Skin of body (tissue), 1 donor: ENCODE measurements at regions not wholly inside any gene's neighbourhood (a gene's known extent, or its start where the extent isn't known, plus 50 kb on each side); places are given as distances from the start of the nearest gene placed in this dataset.
"Not testable (repeated sequence)": the region's sequence is repeated elsewhere in the genome, so short reads cannot be mapped to it uniquely, and the experiment has no call there.

Experiments used
- DNase-seq: peaks from one replicate; lab custom pipeline; 2025; lab: John Stamatoyannopoulos, UW

- DNase-seq = peak; percentile 86
Observed at GRCh38 chr5:97919719-97920118, 736.7 kb upstream of the RIOK2 start.

GRCh38 chr5:97922776-97923175 is 739.7 kb upstream of the RIOK2 start:
- no peak for DNase-seq

DNA sequence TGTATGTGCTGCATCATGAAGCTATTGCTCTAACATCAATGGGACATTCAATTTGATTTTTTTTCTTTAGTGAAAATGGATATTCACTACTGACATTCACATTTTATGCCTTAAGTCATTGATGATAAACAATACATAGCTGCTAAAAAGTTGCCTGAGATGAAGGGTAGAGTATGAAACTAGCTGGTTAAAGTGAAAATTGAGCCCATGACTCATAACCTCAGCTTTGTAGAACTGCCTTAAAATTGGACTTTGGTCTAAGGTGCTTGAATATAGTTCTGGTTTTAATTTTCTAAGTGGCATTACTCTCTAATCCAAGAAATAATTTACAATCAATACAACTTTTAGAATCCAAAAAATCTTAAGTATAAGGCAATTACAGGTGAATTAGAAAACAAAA is 740.4 kb upstream of the RIOK2 start:
- no peak for DNase-seq

DNA sequence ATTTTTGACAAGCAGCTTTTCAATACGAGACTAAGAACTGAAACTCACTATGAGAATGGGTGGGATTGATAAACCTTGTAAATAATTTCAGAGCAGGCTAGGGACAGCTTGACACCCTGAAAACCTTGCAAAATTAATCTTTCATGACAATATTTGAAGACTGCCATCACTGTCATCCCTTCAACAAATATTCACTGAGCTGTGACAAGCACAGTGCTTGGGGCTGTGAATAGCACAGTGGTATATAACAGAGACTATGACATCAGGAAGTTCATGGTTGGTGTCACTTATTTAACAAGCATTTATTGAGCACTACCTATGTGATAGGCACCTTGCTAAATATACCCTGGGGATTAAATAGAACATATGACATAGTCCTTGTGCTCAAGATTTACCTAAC is 741.0 kb upstream of the RIOK2 start:
- DNase-seq = no peak

DNA sequence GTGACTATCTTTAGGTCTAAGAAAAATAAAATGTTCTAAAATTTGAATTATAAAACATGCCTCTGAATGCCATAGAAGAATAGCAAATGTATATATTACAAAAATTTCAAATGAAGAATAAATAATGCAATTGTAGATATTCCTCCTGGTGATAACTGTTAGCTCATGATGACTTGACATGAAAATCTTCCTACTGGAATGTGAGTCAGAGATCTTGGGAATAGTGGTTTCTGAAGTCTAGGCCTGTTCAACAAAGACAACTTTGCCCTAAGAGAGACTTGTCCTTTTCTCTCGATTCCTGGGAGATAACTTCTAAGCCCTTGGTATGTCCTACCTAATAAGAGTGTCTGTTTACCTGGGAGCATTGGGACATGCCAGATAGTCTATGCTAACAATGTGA is 746.3 kb upstream of the RIOK2 start:
- DNase-seq = no peak

GRCh38 chr5:97931829-97932228 is 748.8 kb upstream of the RIOK2 start:
- DNase-seq = no peak

DNA sequence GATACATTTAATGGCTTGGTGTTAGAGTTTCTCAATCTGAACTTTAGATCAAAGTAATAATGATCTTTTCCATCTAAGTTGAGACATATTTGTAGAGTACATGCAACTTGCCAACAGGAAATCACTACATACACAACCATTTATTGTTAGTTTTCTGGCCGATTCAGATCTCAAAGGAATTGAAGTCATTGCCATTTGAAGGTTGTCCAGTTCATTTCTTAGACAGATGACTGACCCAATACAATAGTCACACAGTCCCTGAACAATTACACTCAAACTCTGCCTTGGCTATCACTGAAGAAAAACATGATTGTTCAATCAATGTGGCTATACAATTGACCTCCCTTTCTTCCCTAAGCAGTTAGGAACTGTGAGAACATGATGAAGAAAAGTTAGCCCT is 753.2 kb upstream of the RIOK2 start:
- DNase-seq = peak; percentile 35

DNA sequence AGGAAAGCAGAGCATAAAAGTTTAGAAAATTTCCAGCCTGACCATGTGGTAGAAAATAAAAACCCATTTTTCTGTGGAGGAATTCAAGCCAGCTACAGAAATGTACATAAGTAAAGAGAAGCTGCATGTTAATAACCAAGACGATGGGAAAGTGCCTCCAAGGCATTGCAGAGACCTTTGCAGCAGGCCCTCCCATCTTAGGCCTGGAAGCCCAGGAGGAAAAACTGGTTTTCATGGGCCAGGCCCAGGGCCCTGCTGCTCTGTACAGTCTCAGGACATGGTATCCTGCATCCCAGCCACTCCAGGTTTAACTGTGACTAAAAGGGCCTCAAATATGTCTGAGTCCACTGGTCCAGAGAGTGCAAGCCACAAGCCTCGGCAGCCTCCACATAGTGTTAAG is 754.8 kb upstream of the RIOK2 start:
- DNase-seq = no peak

DNA sequence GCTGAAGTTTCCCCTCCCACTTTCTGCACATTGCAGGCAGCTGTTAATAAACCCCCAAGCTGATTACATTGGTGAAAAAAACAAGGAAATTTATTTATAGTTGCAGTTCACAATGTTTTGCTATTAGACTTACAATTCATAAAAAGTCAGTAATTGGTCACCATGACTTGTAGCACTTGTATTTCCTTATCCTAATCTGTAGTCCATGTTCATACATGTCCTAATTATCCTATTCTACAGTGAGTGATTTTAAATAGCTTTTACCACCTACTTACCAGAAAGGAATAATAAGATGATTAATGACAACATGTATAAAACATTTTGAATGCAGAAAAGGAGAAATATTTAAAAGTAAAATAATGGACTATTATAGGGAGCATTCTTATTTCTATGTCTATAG is 760.0 kb upstream of the RIOK2 start:
- DNase-seq = no peak

- DNase-seq = no peak
Observed at GRCh38 chr5:97951139-97951538, 768.1 kb upstream of the RIOK2 start.

- no peak for DNase-seq
Observed at GRCh38 chr5:97955450-97955849, 772.4 kb upstream of the RIOK2 start.

DNA sequence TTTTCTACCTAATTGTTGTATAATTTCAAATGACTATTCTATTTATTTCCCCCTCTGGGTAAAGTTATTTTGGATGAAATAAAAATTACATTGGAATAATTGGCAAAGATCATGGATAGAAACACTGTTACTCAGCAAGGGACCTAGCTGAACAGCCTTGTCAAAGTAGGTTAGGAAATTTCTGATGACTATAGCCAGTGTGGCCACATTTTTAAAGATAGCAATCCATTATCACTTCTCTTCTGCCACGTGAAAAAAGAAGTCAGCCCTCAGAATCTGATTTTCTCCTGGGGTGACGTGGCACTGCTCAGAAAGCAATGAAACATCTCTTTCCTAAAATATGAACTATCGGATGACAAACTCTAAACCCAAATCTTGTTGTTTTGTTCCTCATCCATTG is 784.2 kb upstream of the RIOK2 start:
- DNase-seq = no peak

DNA sequence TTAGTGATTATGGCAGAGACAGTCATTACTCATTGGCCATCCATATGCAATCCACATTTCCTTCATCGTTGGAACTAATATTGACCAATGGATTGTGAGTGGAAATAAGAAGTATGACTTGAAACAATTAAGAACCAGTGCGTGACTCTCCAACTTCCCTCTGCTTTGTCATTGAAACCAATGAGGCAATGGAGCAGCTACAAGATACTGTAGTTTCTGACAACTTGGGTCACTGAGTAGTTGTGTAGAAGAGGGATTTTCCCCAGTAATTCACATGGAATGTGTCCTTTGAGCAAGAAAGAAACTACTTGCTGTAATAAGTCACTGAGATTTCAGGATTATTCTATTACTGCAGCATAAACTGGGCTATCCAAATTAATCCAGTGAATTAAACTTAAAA is 785.3 kb upstream of the RIOK2 start:
- DNase-seq = no peak

GRCh38 chr5:97979740-97980139 is 793.7 kb upstream of the RGMB start:
- peak; percentile 50 for DNase-seq

DNA sequence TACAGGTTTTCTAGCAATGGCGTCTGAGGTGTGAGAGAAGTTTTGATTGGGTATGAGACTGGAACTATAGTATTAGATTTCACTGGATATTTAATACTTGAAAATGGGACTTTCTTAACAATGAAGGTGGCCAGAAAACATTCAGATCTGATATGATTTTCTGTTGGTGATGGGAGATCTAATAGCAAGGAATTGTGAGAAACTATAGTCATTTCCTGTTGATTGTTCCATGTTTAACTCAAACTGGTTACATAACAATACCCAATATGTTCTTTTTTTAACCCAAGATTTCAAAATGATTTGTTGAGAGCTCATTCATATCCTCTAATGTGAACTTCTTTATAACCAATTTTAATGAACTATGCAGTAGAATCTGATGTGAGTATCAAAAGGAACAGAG is 793.2 kb upstream of the RGMB start:
- no peak for DNase-seq

- DNase-seq = no peak
Observed at GRCh38 chr5:97986069-97986468, 787.4 kb upstream of the RGMB start.

DNA sequence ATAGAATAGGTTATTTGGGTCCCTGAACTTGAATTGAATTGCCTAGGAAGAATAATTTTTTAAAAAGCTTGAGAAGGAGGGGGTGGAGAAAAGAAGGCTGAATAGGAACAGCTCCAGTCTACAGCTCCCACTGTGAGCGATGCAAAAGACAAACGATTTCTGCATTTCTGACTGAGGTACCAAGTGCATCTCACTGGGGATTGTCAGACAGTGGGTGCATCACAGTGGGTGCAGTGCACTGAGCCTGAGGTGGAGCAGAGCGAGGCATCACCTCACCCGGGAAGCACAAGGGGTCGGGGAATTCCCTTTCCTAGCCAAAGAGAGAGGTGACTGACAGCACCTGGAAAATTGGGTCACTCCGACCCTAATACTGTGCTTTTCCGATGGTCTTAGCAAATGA is 782.2 kb upstream of the RGMB start:
- DNase-seq = no peak

DNA sequence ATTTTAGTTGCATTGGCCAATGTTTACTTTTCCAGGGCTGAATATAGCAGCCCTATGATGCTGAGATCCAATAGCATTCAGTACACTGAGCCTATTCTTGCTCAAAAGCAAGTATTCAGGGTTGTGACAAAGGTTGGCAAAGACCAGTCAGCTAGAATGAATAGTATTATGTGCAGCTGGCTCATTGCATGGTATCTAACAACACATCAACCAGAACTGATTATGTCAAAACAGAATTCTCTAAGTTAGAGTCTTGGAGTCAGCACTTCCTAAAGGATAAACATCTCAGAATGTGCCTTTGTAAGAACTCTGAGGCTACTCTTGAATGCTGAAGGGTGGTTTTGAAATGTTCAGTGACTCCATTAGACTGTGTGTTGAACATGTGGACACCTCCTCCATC is 774.5 kb upstream of the RGMB start:
- peak; percentile 9 for DNase-seq

GRCh38 chr5:98004463-98004862 is 769.0 kb upstream of the RGMB start:
- DNase-seq = no peak

- no peak for DNase-seq
Observed at GRCh38 chr5:98016771-98017170, 756.7 kb upstream of the RGMB start.

DNA sequence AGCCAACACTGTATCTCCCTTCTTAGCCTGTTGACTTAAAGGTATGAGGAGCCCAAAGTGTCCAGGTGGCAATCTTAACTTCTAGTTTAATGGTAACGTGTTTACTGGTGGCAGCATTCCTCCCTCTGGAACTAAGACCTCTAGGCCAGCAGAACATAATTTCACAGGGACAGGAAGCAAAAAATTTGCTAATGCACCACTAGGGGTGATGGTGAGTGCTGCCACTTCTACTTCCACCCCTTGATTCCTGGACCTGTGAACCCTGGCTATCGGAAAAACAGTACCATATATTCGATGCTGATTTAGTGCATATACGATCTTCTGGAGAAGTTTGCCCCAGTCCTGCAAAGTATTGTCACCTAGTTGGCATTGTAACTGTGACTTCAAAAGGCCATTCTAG is 743.2 kb upstream of the RGMB start:
- DNase-seq = not testable (repeated sequence)

DNA sequence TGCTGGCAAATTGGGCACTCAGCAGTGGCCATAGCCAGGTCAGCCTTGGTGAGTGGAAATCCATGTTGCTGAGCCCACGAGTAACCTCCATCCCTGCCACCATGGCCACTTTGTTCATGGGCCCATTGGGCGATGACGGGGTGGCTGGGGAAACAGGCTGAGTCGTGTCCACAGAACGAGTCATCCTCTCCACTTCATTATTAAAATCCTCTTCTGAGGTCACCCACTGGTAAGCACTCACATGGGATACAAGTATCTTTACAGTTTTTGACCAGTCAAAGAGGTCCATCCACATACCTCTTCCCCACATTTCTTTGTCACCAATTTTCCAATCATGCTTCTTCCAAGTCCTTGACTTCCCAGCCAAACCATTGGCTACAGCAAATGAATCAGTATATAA is 742.4 kb upstream of the RGMB start:
- DNase-seq = not testable (repeated sequence)

DNA sequence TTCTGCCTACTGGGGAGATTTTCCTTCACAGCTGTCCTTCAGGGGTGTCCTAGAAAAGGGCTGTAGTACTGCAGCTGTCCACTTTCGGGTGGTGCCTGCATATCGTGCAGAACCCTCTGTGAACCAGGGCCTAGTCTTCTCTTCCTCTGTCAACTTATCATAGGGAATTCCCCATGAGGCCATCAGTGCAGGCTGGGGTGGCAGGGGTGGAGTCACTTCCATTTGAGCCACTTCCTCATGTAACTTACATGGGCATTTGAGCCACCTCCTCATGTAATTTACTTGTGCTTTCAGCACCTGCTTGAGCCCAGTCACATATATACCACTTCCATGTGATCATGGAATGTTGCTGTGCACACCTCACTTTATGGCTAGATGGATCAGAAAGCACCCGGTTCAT is 742.0 kb upstream of the RGMB start:
- DNase-seq = no peak

DNA sequence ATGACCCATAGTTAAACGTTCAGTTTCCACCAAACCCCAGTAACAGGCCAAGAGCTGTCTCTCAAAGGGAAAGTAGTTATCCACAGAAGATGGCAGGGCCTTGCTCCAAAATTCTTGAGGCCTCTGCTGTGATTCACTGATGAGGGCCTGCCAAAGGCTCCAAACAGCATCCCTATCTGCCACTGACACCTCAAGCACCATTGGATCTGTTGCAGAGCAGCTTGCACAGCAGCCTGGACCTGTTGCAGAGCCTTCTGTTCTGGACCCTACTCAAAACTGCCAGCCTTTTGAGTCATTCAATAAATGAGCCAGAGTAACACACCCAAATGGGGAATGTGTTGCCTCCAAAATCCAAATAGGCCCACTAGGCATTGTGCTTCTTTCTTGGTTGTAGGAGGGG is 741.5 kb upstream of the RGMB start:
- no peak for DNase-seq

GRCh38 chr5:98041661-98042060 is 731.8 kb upstream of the RGMB start:
- no peak for DNase-seq
